MCF 10A (cell line): ENCODE measurements at regions not wholly inside any gene's neighbourhood (a gene's known extent, or its start where the extent isn't known, plus 50 kb on each side); places are given as distances from the start of the nearest gene placed in this dataset.

Experiments used
- BruUV-seq: library from RNA; stranded (reverse); fragments of 400-500 nt; replicated peaks from 2 replicates; lab custom pipeline; 2021; lab: Mats Ljungman, UMichigan
- CTCF ChIA-PET: fragments of 300-600 bp; sonication (Branson Sonifier 250); formaldehyde crosslinking; extraction: SDS; loops from one replicate; lab custom pipeline; 2021; ENCODE audit warnings: antibody characterized with exemption, inconsistent platforms; lab: Yijun Ruan, JAX
- POLR2A ChIA-PET: fragments of 300-600, 350-650 bp; sonication (Branson Sonifier 250); formaldehyde crosslinking; extraction: SDS; loops from one replicate; lab custom pipeline; 2020; ENCODE audit warnings: antibody characterized with exemption, inconsistent platforms; lab: Yijun Ruan, JAX
- DNase-seq: peaks from one replicate; pipeline ENCODE4 v3.0.0-alpha.2; 2018; ENCODE audit not compliant: unreplicated experiment
- H3K27ac Mint-ChIP-seq: one replicate; pipeline ENCODE4 v1.8.0; 2022; ENCODE audit warnings: mild to moderate bottlenecking, low read depth, mixed read lengths; ENCODE audit not compliant: unreplicated experiment
- H3K27me3 Mint-ChIP-seq: one replicate; pipeline ENCODE4 v1.8.0; 2022; ENCODE audit warnings: mixed read lengths; ENCODE audit not compliant: insufficient read depth, unreplicated experiment
- H3K36me3 Mint-ChIP-seq: one replicate; pipeline ENCODE4 v1.8.0; 2022; ENCODE audit warnings: mild to moderate bottlenecking, moderate library complexity, mixed read lengths; ENCODE audit not compliant: insufficient read depth, unreplicated experiment
- H3K4me1 Mint-ChIP-seq: one replicate; pipeline ENCODE4 v1.8.0; 2022; ENCODE audit warnings: mixed read lengths; ENCODE audit not compliant: insufficient read depth, unreplicated experiment
- H3K4me3 Mint-ChIP-seq: one replicate; pipeline ENCODE4 v1.8.0; 2022; ENCODE audit warnings: mild to moderate bottlenecking, moderate library complexity, mixed read lengths; ENCODE audit not compliant: unreplicated experiment
- H3K9me3 Mint-ChIP-seq: one replicate; pipeline ENCODE4 v1.8.0; 2022; ENCODE audit warnings: mixed read lengths; ENCODE audit not compliant: unreplicated experiment
- intact Hi-C: fragments of 100-400 bp; cut with micrococcal nuclease; formaldehyde crosslinking; loops from 2 replicates; pipeline ENCODE4 v1.14.1; 2022
- TF ChIP-seq, protein P1 (sequence below): fragments of 200-600 bp; IDR thresholded peaks from one replicate; pipeline ENCODE4 v1.8.0; 2022; ENCODE audit warnings: antibody characterized with exemption, mild to moderate bottlenecking; ENCODE audit not compliant: unreplicated experiment

DNA sequence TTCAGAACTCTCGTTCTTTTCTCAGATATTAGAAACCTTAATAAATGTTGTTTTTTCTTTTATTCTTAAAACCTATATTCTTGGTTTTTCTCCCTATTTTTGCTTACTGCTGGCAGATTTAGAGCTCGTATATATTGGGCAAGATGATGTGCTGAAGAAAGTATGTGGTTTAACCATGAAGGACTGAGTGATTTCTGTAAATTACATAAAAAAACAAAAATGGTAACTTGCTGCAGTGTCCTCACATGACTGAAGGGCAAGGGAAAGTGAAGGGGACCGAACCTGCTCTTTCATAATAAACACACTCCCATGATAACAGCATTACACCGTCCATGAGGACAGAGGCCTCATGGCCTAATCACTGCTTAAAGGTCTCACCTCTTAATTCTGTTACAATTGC, 393.8 kb upstream of the ZNF608 start:
- POLR2A ChIA-PET: interaction anchor here (0.5 kb wide), 1 partner anchor 47 kb away, joined by 3 read pairs; no protein-coding TSS in a partner anchor
- no peak for DNase-seq
- TF ChIP-seq, protein P1, sequence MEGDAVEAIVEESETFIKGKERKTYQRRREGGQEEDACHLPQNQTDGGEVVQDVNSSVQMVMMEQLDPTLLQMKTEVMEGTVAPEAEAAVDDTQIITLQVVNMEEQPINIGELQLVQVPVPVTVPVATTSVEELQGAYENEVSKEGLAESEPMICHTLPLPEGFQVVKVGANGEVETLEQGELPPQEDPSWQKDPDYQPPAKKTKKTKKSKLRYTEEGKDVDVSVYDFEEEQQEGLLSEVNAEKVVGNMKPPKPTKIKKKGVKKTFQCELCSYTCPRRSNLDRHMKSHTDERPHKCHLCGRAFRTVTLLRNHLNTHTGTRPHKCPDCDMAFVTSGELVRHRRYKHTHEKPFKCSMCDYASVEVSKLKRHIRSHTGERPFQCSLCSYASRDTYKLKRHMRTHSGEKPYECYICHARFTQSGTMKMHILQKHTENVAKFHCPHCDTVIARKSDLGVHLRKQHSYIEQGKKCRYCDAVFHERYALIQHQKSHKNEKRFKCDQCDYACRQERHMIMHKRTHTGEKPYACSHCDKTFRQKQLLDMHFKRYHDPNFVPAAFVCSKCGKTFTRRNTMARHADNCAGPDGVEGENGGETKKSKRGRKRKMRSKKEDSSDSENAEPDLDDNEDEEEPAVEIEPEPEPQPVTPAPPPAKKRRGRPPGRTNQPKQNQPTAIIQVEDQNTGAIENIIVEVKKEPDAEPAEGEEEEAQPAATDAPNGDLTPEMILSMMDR: no peak
- Mint-ChIP-seq H3K27me3 (no peaks in the 10 kb centered on the region), H3K4me3 (no peak overlapping the region), H3K36me3 (no peaks in the 10 kb centered on the region), H3K27ac (no peak overlapping the region), H3K4me1 (no peaks in the 10 kb centered on the region), H3K9me3 (peaks cover 11% of the 10 kb centered on the region)
- CTCF ChIA-PET: interaction anchor here (0.6 kb wide), 1 partner anchor 612 kb away, joined by 3 read pairs; no protein-coding TSS in a partner anchor
- BruUV-seq: no TSS peak
- intact Hi-C loops: no loop called here

DNA sequence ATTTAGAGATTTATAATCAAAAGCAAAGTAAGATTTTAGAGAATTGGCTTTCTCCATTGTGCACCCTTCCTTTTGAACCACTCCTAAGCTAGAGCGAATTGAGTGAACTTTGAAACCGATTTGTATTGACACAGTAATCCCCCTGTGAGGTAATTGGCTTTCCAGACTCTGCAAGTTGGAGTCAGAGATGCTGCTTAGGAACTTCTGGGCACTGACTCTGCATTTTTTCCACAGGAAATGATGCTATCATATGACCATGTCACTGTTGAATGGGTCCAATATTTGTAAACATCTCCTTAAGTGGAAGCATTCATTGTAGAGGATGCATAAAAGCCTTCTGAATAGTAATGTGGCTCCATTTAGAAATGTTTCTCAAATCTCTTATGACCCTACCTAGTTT, 394.4 kb upstream of the ZNF608 start:
- no peak for DNase-seq
- ChIA-PET CTCF (no interaction called here), POLR2A (interaction anchor here (0.5 kb wide), 1 partner anchor 46 kb away, joined by 3 read pairs; no protein-coding TSS in a partner anchor)
- Mint-ChIP-seq H3K27ac (no peak overlapping the region), H3K9me3 (peaks cover 11% of the 10 kb centered on the region), H3K4me3 (no peak overlapping the region), H3K27me3 (no peaks in the 10 kb centered on the region), H3K4me1 (no peaks in the 10 kb centered on the region), H3K36me3 (no peaks in the 10 kb centered on the region)
- no TSS peak for BruUV-seq
- intact Hi-C loops: no loop called here
- TF ChIP-seq, protein P1: no peak

DNA sequence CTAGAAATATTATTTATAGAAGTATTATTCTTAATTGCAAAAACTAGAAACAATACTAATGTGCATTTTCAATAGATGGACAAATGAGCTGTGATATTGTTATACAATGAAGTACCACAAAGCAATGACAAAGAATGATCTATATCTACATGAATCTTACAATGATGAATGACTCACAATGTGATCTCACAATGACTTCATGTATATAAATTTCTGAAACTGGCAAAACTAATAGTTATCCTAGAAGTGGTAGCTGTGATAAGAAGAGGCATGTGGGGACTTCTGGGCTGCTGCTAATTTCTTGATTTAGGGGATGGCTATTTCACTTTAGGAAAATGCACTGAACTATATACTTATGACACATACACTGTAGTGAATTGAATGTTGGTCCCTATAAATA, 396.0 kb upstream of the ZNF608 start:
- no peaks in the 10 kb centered on the region for H3K36me3 Mint-ChIP-seq
- ChIA-PET POLR2A (interaction anchor here (0.6 to 1.5 kb wide), 6 partner anchors 9 to 132 kb away, joined by 3 to 6 read pairs (median 4); no protein-coding TSS in a partner anchor), CTCF (no interaction called here)
- no peak overlapping the region for H3K4me3 Mint-ChIP-seq
- no peak overlapping the region for H3K27ac Mint-ChIP-seq
- no peaks in the 10 kb centered on the region for H3K4me1 Mint-ChIP-seq
- TF ChIP-seq, protein P1: no peak
- peaks cover 11% of the 10 kb centered on the region for H3K9me3 Mint-ChIP-seq
- intact Hi-C loops: no loop called here
- no TSS peak for BruUV-seq
- no peak for DNase-seq
- H3K27me3 Mint-ChIP-seq: no peaks in the 10 kb centered on the region

DNA sequence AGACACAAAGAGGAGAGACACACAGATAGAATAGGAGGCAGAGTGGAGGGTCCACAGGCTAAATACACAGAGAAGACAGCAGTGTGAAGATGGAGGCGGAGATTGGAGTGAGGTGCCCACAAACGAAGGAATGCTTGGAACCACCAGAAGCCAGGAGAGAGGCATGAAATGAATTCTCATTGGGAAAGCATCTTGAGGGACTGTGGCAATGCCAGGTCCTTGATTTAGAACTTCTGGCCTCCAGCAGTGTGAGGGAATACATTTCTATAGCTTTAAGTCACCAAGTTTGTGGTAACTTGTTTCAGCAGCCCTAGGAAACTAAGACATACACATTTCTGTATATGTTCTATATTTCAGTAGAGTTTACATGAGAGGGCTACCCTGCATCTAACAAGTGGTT, 396.6 kb upstream of the ZNF608 start:
- TF ChIP-seq, protein P1: no peak
- intact Hi-C loops: no loop called here
- Mint-ChIP-seq H3K27ac (no peak overlapping the region), H3K4me3 (no peak overlapping the region), H3K9me3 (peaks cover 11% of the 10 kb centered on the region), H3K4me1 (no peaks in the 10 kb centered on the region), H3K27me3 (no peaks in the 10 kb centered on the region), H3K36me3 (no peaks in the 10 kb centered on the region)
- ChIA-PET POLR2A (interaction anchor here (0.6 kb wide), 1 partner anchor 37 kb away, joined by 4 read pairs; no protein-coding TSS in a partner anchor), CTCF (no interaction called here)
- BruUV-seq: no TSS peak
- no peak for DNase-seq
